Endodermal cell (in vitro differentiated cells): ENCODE measurements at regions not wholly inside any gene's neighbourhood (a gene's known extent, or its start where the extent isn't known, plus 50 kb on each side); places are given as distances from the start of the nearest gene placed in this dataset.

Source experiments
- DNase-seq: peaks from one replicate; pipeline ENCODE4 v3.0.0-alpha.2; 2017
- H3K27ac ChIP-seq: 2 replicates; pipeline ENCODE4 v1.5.1; 2013; ENCODE audit warnings: mild to moderate bottlenecking, low read depth, low read length, moderate library complexity
- H3K27me3 ChIP-seq: 2 replicates; pipeline ENCODE4 v1.6.1; 2013; ENCODE audit warnings: mild to moderate bottlenecking, low read length, moderate library complexity; ENCODE audit not compliant: insufficient read depth, control insufficient read depth, poor library complexity, severe bottlenecking
- H3K36me3 ChIP-seq: 2 replicates; pipeline ENCODE4 v1.7.0; 2013; ENCODE audit warnings: mild to moderate bottlenecking, low read length, moderate library complexity; ENCODE audit not compliant: control insufficient read depth, insufficient read depth
- H3K4me1 ChIP-seq: one replicate; pipeline ENCODE4 v1.7.0; 2013; ENCODE audit warnings: low read length; ENCODE audit not compliant: control insufficient read depth, insufficient read depth
- H3K4me3 ChIP-seq: 2 replicates; pipeline ENCODE4 v1.5.1; 2013; ENCODE audit warnings: mild to moderate bottlenecking, low read length, moderate library complexity
- H3K9ac ChIP-seq: 2 replicates; pipeline ENCODE4 v1.6.1; 2013; ENCODE audit warnings: mild to moderate bottlenecking, low read length, moderate library complexity; ENCODE audit not compliant: poor library complexity, severe bottlenecking; ENCODE audit errors: extremely low read depth
- H3K9me3 ChIP-seq: 2 replicates; pipeline ENCODE4 v1.6.1; 2013; ENCODE audit warnings: mild to moderate bottlenecking, low read length, moderate library complexity; ENCODE audit not compliant: control insufficient read depth
- H3K27ac Mint-ChIP-seq: 2 replicates; pipeline ENCODE4 v1.8.0; 2020; ENCODE audit warnings: mixed read lengths
- H3K27me3 Mint-ChIP-seq: 2 replicates; pipeline ENCODE4 v1.8.0; 2021; ENCODE audit warnings: mild to moderate bottlenecking, mixed read lengths; ENCODE audit not compliant: insufficient read depth
- H3K36me3 Mint-ChIP-seq: 2 replicates; pipeline ENCODE4 v1.8.0; 2020; ENCODE audit warnings: low read depth, mixed read lengths
- H3K4me1 Mint-ChIP-seq: 2 replicates; pipeline ENCODE4 v1.8.0; 2020; ENCODE audit warnings: mixed read lengths
- H3K4me3 Mint-ChIP-seq: 2 replicates; pipeline ENCODE4 v1.8.0; 2020; ENCODE audit warnings: mild to moderate bottlenecking, moderate library complexity, mixed read lengths
- H3K9me3 Mint-ChIP-seq: 2 replicates; pipeline ENCODE4 v1.8.0; 2020; ENCODE audit warnings: mild to moderate bottlenecking, mixed read lengths
- WGBS, 2 experiments: methylation state at CpG; one replicate each; pipeline versions ENCODE4 v1.1.5 to v1.1.7; 2013; ENCODE audit warnings: missing lambda C conversion rate in 2 of 2, mixed read lengths in 1 of 2; ENCODE audit not compliant: insufficient coverage in 1 of 2, insufficient read length in 1 of 2; 5-methylcytosine and 5-hydroxymethylcytosine counted together
- TF ChIP-seq, protein P1 (sequence below): fragments of 200-600 bp; sonication (generic); conservative IDR thresholded peaks from 2 replicates; pipeline ENCODE4 v1.5.0; 2021; ENCODE audit warnings: antibody characterized with exemption, mild to moderate bottlenecking

DNA sequence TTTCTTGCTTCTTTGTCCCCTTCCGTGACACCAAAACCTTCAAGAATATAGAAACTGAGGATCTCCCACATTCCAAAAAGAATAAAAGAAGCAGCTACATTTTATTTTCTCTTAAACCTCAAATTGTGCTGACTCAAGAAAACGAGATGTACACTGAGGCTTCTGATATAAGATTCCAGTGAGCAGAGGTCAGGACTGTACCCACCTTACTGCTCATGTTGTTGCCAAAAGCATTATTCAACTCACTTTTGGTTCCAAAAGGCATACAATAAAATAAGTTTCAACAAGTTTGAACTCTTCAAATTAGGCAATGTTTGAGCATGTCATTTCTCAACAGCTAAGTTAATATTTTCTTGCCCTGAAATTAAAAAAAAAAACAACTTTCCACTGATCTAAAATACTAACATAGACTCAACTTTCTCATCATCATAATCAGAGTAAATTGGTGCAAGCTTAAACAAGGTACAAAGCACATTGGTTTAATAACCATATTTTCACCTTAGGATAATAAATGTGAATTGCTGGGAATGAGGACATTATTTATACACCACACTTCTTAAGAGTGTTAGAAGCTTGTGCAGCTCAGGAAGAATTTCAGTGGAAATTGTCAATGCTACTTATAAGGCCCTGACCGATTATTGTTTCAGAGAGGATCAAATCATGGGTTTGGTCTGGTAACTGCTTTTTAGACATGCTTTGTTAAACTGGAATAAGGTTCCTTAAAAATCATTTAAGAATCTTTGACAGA, 629.0 kb upstream of the IGFBP3 start:
- TF ChIP-seq, protein P1, sequence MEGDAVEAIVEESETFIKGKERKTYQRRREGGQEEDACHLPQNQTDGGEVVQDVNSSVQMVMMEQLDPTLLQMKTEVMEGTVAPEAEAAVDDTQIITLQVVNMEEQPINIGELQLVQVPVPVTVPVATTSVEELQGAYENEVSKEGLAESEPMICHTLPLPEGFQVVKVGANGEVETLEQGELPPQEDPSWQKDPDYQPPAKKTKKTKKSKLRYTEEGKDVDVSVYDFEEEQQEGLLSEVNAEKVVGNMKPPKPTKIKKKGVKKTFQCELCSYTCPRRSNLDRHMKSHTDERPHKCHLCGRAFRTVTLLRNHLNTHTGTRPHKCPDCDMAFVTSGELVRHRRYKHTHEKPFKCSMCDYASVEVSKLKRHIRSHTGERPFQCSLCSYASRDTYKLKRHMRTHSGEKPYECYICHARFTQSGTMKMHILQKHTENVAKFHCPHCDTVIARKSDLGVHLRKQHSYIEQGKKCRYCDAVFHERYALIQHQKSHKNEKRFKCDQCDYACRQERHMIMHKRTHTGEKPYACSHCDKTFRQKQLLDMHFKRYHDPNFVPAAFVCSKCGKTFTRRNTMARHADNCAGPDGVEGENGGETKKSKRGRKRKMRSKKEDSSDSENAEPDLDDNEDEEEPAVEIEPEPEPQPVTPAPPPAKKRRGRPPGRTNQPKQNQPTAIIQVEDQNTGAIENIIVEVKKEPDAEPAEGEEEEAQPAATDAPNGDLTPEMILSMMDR, result no peak
- no peaks in the 10 kb centered on the region for H3K27me3 Mint-ChIP-seq

GRCh38 chr7:46549347-46549746, 628.3 kb upstream of the IGFBP3 start:
- no peak overlapping the region for H3K4me3 Mint-ChIP-seq
- Histone ChIP-seq H3K27me3 (no peaks in the 10 kb centered on the region), H3K4me3 (no peak overlapping the region), H3K27ac (no peak overlapping the region), H3K4me1 (no peaks in the 10 kb centered on the region), H3K9me3 (peaks cover 4% of the 10 kb centered on the region), H3K36me3 (no peaks in the 10 kb centered on the region), H3K9ac (no peak overlapping the region)
- no peak overlapping the region for H3K27ac Mint-ChIP-seq
- no peak for DNase-seq
- peaks cover 15% of the 10 kb centered on the region for H3K4me1 Mint-ChIP-seq
- no peaks in the 10 kb centered on the region for H3K27me3 Mint-ChIP-seq
- TF ChIP-seq, protein P1, result no peak
- H3K36me3 Mint-ChIP-seq, result no peaks in the 10 kb centered on the region
- H3K9me3 Mint-ChIP-seq, result peaks cover 6% of the 10 kb centered on the region
- WGBS, 2 experiments, result 83% methylated on average over 1 of the region's 1 CpG; no CpG with 5 or more reads in 1 of the 2 experiments

More for the DNA sequence above, 629.0 kb upstream of the IGFBP3 start:
- peaks cover 10% of the 10 kb centered on the region for H3K4me1 Mint-ChIP-seq
- peaks cover 4% of the 10 kb centered on the region for H3K9me3 ChIP-seq
- H3K4me3 Mint-ChIP-seq, result no peak overlapping the region
- no peaks in the 10 kb centered on the region for H3K36me3 Mint-ChIP-seq
- DNase-seq, result no peak
- WGBS, 2 experiments, result 85 to 91% methylated on average over 3 of the region's 3 CpGs
- H3K27me3 ChIP-seq, result no peaks in the 10 kb centered on the region
- H3K36me3 ChIP-seq, result no peaks in the 10 kb centered on the region
- no peak overlapping the region for H3K9ac ChIP-seq
- no peak overlapping the region for H3K4me3 ChIP-seq
- H3K27ac Mint-ChIP-seq, result no peak overlapping the region
- H3K27ac ChIP-seq, result no peak overlapping the region
- H3K4me1 ChIP-seq, result no peaks in the 10 kb centered on the region
- peaks cover 6% of the 10 kb centered on the region for H3K9me3 Mint-ChIP-seq

DNA sequence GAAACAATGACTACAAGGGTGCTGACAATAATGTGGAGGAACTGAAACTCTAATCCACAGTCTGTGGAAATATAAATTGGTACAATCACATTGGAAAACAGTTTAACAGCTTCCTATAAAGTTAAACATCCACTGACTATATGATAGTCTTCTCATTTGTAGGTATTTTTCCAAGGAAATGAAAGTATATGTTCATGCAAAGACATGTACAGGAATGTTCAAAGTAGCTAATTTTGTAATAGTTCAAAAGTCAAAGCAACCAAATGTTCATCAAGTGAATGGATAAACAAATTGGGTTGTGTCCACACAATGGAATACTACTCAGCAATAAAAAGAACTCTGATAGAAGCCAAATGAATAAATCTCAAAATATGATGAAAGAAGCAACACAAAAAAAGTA, 626.0 kb upstream of the IGFBP3 start:
- Histone ChIP-seq H3K4me3 (no peak overlapping the region), H3K27ac (no peak overlapping the region), H3K36me3 (no peaks in the 10 kb centered on the region), H3K9ac (no peak overlapping the region), H3K27me3 (no peaks in the 10 kb centered on the region), H3K4me1 (no peaks in the 10 kb centered on the region), H3K9me3 (peaks cover 4% of the 10 kb centered on the region)
- TF ChIP-seq, protein P1, result no peak
- H3K27me3 Mint-ChIP-seq, result no peaks in the 10 kb centered on the region
- H3K4me1 Mint-ChIP-seq, result peaks cover 33% of the 10 kb centered on the region
- DNase-seq, result no peak
- H3K9me3 Mint-ChIP-seq, result peaks cover 6% of the 10 kb centered on the region
- H3K27ac Mint-ChIP-seq, result no peak overlapping the region
- no peak overlapping the region for H3K4me3 Mint-ChIP-seq
- H3K36me3 Mint-ChIP-seq, result no peaks in the 10 kb centered on the region
